ENCODE measurements at regions not wholly inside any gene's neighbourhood (a gene's known extent, or its start where the extent isn't known, plus 50 kb on each side); places are given as distances from the start of the nearest gene placed in this dataset.
A peak's percentile ranks its signal among the peaks of the same experiment; 100 is the strongest.

DNA sequence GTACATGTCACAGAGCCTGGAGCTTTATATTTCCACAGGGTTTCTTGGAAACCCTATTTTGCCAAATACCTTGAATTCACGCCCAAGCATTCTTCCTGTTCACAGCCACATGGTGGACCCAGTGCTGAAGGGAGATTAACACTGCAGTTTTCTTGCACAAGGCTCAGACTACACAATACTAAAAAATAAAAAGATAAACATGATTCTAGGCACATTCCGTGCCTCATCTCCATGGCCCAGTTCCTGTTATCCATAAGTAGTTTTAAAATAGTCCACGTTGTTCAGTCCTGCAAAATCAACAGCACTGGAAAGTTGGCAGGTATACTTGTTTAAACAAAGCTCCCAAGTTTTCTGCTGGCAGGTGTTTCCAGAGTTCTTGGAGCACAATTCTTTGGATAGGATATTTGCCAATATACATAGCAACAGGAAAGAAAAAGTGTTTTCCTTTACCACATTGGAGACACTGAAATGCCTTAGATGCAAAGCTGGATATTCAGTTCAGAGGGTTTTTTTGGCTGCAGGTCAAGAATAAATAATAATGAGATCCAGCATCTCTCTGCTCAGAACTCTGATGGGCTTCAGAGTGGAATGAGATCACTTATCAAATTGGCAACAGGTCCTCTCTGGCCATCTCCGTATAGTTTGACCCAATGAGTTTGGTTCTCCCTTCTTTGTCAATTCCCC lies 88.1 kb upstream of the TGFBR2 start:
- in situ Hi-C loops (cut with HindIII; ENCODE audit: low pct_unique_long_range_greater_than_20kb, low sequenced_read_pairs): no loop called here
- TF ChIP-seq JUND (IDR thresholded peaks at IDR 0.05; ENCODE audit: low read depth): no peak
- DNase-seq (ENCODE audit: low read depth in 1 of 2, low spot score in 1 of 2): peak in 1 of 2 experiments; percentile 11

DNA sequence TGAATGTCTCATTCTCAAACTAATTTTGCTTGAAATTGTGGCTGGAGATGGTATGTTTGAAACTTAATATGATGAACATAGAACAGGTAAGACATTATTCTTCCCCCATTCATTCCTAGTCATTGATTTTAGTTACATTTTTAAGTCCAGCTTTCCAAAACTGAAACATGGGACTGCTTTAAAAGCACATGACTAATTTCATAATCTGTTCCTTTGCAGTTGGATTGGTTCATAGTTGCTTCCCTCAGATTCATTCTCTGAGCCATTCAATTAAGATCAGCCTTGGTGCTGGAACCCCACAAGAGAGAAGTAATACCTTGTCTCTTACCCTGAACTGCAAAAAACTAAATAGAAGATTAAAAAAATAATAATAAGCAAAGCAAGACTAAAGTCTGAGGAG lies 87.5 kb upstream of the TGFBR2 start:
- in situ Hi-C loops (cut with HindIII; ENCODE audit: low pct_unique_long_range_greater_than_20kb, low sequenced_read_pairs): no loop called here
- TF ChIP-seq JUND (IDR thresholded peaks at IDR 0.05; ENCODE audit: low read depth): no peak
- DNase-seq (ENCODE audit: low read depth in 1 of 2, low spot score in 1 of 2): no peak

DNA sequence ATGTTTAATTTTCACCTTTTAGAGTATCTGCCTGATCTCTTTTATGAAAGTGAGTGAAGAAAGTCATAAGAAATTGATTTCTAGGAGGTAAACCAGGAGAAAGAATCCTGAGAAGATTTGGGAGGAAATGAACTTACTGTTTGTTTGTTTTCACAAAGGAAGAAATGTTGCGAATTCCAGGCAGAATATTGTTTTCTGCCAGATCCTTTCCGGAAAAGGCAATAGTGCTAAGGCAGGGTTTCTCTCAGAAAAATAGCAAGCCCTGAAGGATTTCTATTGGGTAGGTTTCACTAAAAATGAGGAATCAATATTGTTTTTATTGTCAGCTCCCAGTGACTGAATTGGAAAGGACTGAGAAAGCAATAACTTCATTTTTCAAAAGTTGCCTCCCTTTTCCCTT lies 85.7 kb upstream of the TGFBR2 start:
- in situ Hi-C loops (cut with HindIII; ENCODE audit: low pct_unique_long_range_greater_than_20kb, low sequenced_read_pairs): no loop called here
- no peak for DNase-seq (ENCODE audit: low read depth in 1 of 2, low spot score in 1 of 2)
- TF ChIP-seq JUND (IDR thresholded peaks at IDR 0.05; ENCODE audit: low read depth): no peak

DNA sequence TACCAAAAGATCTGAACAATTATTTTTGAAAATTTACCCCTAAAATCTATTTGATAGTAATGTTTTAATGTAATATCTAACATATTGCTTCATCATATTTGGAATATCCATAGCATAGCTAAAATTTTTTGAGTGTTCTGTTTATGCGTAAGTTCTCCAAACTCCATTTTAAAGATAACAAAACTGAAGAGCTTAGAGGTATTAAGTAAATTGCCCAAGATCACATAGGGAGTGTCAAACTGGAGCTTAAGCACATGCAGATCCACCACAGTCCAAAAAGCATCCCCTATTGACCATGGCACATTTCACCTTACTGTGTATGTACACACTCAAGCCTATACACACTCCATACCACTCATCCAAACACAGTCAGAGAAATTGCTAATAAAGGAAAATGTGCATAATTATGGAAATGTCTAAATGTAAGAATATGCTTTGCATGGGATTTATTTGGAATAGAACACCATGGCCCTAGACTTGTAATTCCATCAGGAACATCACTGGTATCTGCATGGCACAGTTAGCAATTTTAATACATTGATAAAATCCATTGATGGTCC lies 85.2 kb upstream of the TGFBR2 start:
- no peak for DNase-seq (ENCODE audit: low read depth in 1 of 2, low spot score in 1 of 2)
- no peak for TF ChIP-seq JUND (IDR thresholded peaks at IDR 0.05; ENCODE audit: low read depth)
- in situ Hi-C loops (cut with HindIII; ENCODE audit: low pct_unique_long_range_greater_than_20kb, low sequenced_read_pairs): no loop called here

GRCh38 chr3:30522476-30522875 lies 83.9 kb upstream of the TGFBR2 start:
- DNase-seq (ENCODE audit: low read depth in 1 of 2, low spot score in 1 of 2): no peak
- no peak for TF ChIP-seq JUND (IDR thresholded peaks at IDR 0.05; ENCODE audit: low read depth)
- in situ Hi-C loops (cut with HindIII; ENCODE audit: low pct_unique_long_range_greater_than_20kb, low sequenced_read_pairs): no loop called here

- DNase-seq (ENCODE audit: low read depth in 1 of 2, low spot score in 1 of 2): no peak
- TF ChIP-seq JUND (IDR thresholded peaks at IDR 0.05; ENCODE audit: low read depth): no peak
- in situ Hi-C loops (cut with HindIII; ENCODE audit: low pct_unique_long_range_greater_than_20kb, low sequenced_read_pairs): no loop called here
Observed at GRCh38 chr3:30523366-30523765, 83.0 kb upstream of the TGFBR2 start.

DNA sequence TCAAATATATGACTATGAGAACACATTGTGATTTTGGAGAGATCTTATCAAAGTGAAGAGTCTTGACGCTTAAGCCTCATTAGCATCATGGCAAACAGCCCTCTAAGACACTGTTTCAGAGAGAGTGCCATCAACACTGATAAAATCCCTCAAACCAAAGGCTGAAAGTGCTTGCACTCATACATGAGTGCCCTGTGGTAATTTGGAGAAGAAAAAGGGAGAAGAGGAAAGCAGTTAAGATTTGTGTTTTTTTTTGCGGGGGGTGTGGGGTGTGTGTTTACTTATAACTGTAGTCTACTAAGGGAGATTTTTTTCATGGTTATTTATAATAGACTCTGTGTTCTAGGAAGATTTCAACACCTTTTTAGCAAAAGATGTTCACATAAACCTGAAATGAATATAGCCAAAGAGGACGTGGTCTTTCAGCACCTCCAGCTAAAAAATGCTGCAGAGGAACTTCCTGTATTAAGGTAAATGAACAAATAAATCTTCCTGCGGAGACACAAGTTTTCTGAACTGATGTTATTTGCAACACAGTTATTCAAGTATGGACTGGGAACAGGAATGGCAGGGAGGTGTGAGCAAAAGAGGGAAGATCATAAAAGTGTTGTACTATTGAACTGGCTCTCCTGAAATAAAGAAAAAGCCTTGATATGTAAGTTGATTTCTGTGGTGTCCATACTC lies 81.9 kb upstream of the TGFBR2 start:
- DNase-seq (ENCODE audit: low read depth in 1 of 2, low spot score in 1 of 2): no peak
- in situ Hi-C loops (cut with HindIII; ENCODE audit: low pct_unique_long_range_greater_than_20kb, low sequenced_read_pairs): no loop called here
- no peak for TF ChIP-seq JUND (IDR thresholded peaks at IDR 0.05; ENCODE audit: low read depth)

GRCh38 chr3:30526031-30526430 lies 80.4 kb upstream of the TGFBR2 start:
- TF ChIP-seq JUND (IDR thresholded peaks at IDR 0.05; ENCODE audit: low read depth): no peak
- in situ Hi-C loops (cut with HindIII; ENCODE audit: low pct_unique_long_range_greater_than_20kb, low sequenced_read_pairs): no loop called here
- DNase-seq (ENCODE audit: low read depth in 1 of 2, low spot score in 1 of 2): no peak

- no peak for DNase-seq (ENCODE audit: low read depth in 1 of 2, low spot score in 1 of 2)
- TF ChIP-seq JUND (IDR thresholded peaks at IDR 0.05; ENCODE audit: low read depth): no peak
- in situ Hi-C loops (cut with HindIII; ENCODE audit: low pct_unique_long_range_greater_than_20kb, low sequenced_read_pairs): no loop called here
Observed at GRCh38 chr3:30527186-30527585, 79.2 kb upstream of the TGFBR2 start.

DNA sequence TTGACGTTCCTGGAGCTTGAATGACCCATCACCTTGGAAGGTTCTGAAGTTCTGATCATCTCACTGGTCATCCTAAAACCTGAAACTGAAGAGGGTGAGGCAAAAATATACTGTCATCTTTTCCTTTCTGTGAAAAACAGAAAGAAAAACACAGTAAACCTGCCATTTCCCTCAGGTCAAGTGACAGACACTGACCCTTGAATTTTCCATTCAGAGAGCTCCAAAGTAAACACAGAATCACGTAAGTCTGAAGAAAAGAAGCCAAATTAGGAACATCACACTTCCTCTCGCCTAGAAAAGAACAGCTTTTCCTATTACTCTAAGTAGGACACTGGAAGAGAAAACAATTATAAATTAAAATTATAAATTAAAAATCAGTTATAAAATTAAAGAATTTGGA lies 78.7 kb upstream of the TGFBR2 start:
- no peak for DNase-seq (ENCODE audit: low read depth in 1 of 2, low spot score in 1 of 2)
- in situ Hi-C loops (cut with HindIII; ENCODE audit: low pct_unique_long_range_greater_than_20kb, low sequenced_read_pairs): no loop called here
- TF ChIP-seq JUND (IDR thresholded peaks at IDR 0.05; ENCODE audit: low read depth): no peak

- no peak for TF ChIP-seq JUND (IDR thresholded peaks at IDR 0.05; ENCODE audit: low read depth)
- no peak for DNase-seq (ENCODE audit: low read depth in 1 of 2, low spot score in 1 of 2)
- in situ Hi-C loops (cut with HindIII; ENCODE audit: low pct_unique_long_range_greater_than_20kb, low sequenced_read_pairs): no loop called here
Observed at GRCh38 chr3:30530084-30530483, 76.3 kb upstream of the TGFBR2 start.

GRCh38 chr3:30531017-30531570 lies 75.3 kb upstream of the TGFBR2 start:
- in situ Hi-C loops (cut with HindIII; ENCODE audit: low pct_unique_long_range_greater_than_20kb, low sequenced_read_pairs): no loop called here
- no peak for TF ChIP-seq JUND (IDR thresholded peaks at IDR 0.05; ENCODE audit: low read depth)
- DNase-seq (ENCODE audit: low read depth in 1 of 2, low spot score in 1 of 2): no peak

DNA sequence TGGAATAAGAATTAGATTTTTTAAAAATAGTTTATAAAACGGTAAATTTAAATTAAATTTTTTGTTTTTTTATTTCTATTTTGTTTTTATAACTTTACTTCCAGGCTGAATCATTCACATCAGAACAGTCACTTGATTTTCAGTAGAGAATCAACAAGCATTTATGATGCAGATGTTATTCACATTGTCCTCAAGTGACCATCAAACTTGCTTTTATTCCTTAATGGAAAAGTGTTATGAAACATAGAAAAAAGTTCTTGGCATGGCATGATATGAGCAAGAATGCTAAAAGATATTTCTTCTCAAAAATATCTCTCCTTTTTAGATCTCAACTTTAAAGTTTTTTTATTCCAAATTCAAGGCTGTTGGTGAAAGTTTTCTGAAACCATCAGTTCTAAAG lies 70.9 kb upstream of the TGFBR2 start:
- no peak for DNase-seq (ENCODE audit: low read depth in 1 of 2, low spot score in 1 of 2)
- TF ChIP-seq JUND (IDR thresholded peaks at IDR 0.05; ENCODE audit: low read depth): no peak
- in situ Hi-C loops (cut with HindIII; ENCODE audit: low pct_unique_long_range_greater_than_20kb, low sequenced_read_pairs): no loop called here
